Vagina (tissue), 2 donors: ENCODE measurements at regions not wholly inside any gene's neighbourhood (a gene's known extent, or its start where the extent isn't known, plus 50 kb on each side); places are given as distances from the start of the nearest gene placed in this dataset.

Experiments
- CTCF ChIP-seq, 3 experiments: fragments of 450-650 bp in 2 of 3; fragments of 200-600 bp in 1 of 3; sonication (generic) in 1 of 3; IDR thresholded peaks; one replicate each; pipeline ENCODE4 v1.5.1; 2017 to 2019; ENCODE audit warnings: antibody characterized with exemption in 3 of 3, mild to moderate bottlenecking in 2 of 3, moderate library complexity in 2 of 3
- POLR2AphosphoS5 ChIP-seq, 2 donors: sonication (generic); formaldehyde crosslinking; IDR thresholded peaks; one replicate each; pipeline ENCODE4 v1.9.0; 2017; ENCODE audit warnings: antibody characterized with exemption in 2 of 2, mild to moderate bottlenecking in 2 of 2, low read depth in 1 of 2; ENCODE audit not compliant: insufficient read depth in 1 of 2

DNA sequence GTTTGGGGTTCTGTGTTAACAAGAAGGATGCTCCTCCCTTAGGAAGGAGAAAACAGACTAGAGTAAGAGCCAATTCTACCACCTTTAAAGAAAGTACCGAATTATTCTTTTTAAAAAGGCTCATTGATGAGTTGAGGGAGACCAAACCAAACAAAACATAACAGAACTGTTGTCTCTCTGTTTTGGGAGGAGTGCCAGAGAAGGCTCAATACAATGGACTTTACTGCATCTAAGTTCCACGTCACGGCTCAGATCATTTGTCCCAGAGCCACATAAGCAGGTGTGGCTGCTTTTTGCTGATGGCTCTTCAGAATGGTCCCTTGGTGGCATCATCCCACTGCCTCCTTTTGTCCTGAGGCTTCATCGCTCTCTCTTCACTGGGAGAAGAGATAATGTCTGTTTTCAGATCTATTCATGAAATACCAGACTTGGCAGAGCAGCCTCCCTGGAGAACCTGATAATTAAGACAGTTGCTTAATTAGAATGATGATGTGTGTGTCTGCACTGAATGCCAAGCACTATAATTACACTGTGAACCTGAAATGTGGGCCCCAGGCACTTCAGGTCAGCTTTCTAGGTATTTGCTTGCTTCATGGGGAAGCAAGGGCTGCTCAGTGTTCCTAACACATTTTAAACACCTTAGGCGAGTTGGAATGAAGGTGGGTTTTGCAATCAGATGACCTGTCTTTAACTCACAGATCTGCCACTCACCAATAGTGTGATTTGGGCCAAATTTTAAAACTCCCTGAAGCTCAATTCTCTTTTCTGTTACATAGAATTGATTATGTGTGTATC, 335.2 kb upstream of the MCTP2 start:
- TF ChIP-seq CTCF (IDR thresholded peaks at IDR 0.05) (no peak), POLR2AphosphoS5 (IDR thresholded peaks at IDR 0.05; ENCODE audit: insufficient read depth in 1 of 2, low read depth in 1 of 2) (no peak)
